ENCODE measurements at regions not wholly inside any gene's neighbourhood (a gene's known extent, or its start where the extent isn't known, plus 50 kb on each side); places are given as distances from the start of the nearest gene placed in this dataset.

DNA sequence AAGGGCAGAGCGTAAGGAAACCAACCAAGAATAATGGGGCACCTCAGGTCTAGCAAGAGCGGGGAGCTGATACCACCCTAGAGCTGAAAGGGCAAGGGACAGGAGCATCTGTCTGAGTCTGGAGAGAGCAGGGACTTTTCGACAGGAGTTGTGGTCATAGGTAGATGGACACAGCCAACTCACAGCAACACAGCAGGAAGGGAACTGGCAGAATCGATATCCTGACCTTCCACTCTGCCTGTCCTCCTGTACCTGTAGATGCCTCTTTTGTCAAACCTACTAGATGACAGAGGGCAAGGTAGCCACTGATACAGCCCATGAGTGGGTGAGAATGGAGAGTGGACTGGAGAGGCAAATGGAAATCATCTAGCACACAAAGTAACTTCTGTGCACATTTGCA lies 247.2 kb upstream of the EGLN3 start:
- H3K4me3 ChIP-seq (ENCODE audit: low read length): no peak overlapping the region
- no peaks in the 10 kb centered on the region for H3F3A ChIP-seq (ENCODE audit: control insufficient read depth, insufficient read depth)
- H3K9me3 ChIP-seq (ENCODE audit: control insufficient read depth, insufficient read depth, low read length): no peaks in the 10 kb centered on the region
- H3K4me1 ChIP-seq (ENCODE audit: control insufficient read depth, low read length): no peaks in the 10 kb centered on the region
- no peak overlapping the region for H3K4me2 ChIP-seq (ENCODE audit: low read length)
- no peaks in the 10 kb centered on the region for H4K20me1 ChIP-seq (ENCODE audit: control insufficient read depth, insufficient read depth, low read depth, low read length)
- no peaks in the 10 kb centered on the region; the same call in 1 of the 2 replicates for H3K9me2 ChIP-seq (replicated peaks; ENCODE audit: control insufficient read depth, low read length)
- H3K79me2 ChIP-seq (ENCODE audit: control insufficient read depth, low read length): no peaks in the 10 kb centered on the region
- TF ChIP-seq, protein P1, sequence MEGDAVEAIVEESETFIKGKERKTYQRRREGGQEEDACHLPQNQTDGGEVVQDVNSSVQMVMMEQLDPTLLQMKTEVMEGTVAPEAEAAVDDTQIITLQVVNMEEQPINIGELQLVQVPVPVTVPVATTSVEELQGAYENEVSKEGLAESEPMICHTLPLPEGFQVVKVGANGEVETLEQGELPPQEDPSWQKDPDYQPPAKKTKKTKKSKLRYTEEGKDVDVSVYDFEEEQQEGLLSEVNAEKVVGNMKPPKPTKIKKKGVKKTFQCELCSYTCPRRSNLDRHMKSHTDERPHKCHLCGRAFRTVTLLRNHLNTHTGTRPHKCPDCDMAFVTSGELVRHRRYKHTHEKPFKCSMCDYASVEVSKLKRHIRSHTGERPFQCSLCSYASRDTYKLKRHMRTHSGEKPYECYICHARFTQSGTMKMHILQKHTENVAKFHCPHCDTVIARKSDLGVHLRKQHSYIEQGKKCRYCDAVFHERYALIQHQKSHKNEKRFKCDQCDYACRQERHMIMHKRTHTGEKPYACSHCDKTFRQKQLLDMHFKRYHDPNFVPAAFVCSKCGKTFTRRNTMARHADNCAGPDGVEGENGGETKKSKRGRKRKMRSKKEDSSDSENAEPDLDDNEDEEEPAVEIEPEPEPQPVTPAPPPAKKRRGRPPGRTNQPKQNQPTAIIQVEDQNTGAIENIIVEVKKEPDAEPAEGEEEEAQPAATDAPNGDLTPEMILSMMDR (IDR thresholded peaks at IDR 0.05; ENCODE audit: low read depth, low read length, poor library complexity, severe bottlenecking): no peak
- no peak for TF ChIP-seq EZH2phosphoT487 (IDR thresholded peaks at IDR 0.05; ENCODE audit: borderline replicate concordance, low read length)
- H3K36me3 ChIP-seq (ENCODE audit: control insufficient read depth, low read length): no peaks in the 10 kb centered on the region
- H3K27me3 ChIP-seq (ENCODE audit: control insufficient read depth, low read length): no peaks in the 10 kb centered on the region; the same call in 1 of the 2 replicates
- H3K27ac ChIP-seq (ENCODE audit: low read depth, low read length): no peak overlapping the region

DNA sequence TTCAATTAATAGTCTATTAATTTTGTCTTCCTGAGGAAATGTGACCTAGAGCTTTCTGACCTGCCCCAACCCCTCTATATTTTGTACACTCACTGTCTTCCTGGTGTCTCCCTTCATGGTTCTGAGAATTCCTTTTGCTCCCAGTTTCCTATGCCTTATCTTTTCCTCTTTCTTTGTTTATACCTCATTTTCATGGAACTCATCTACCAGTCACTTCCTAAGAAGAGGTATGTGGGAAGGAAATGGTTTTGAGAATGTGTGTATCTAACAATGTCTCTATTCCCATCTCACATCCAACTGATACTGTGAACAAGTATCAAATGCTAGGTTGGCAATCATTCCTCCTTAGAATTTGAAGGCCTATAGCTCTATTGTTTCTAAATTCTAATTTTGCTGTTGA lies 245.1 kb upstream of the EGLN3 start:
- Histone ChIP-seq H3K36me3 (ENCODE audit: control insufficient read depth, low read length) (no peaks in the 10 kb centered on the region), H3F3A (ENCODE audit: control insufficient read depth, insufficient read depth) (no peaks in the 10 kb centered on the region), H3K9me2 (replicated peaks; ENCODE audit: control insufficient read depth, low read length) (no peaks in the 10 kb centered on the region; the same call in 1 of the 2 replicates), H3K27me3 (ENCODE audit: control insufficient read depth, low read length) (no peaks in the 10 kb centered on the region), H4K20me1 (ENCODE audit: control insufficient read depth, insufficient read depth, low read depth, low read length) (no peaks in the 10 kb centered on the region), H3K4me2 (ENCODE audit: low read length) (no peak overlapping the region), H3K4me3 (ENCODE audit: low read length) (no peak overlapping the region), H3K9me3 (ENCODE audit: control insufficient read depth, insufficient read depth, low read length) (no peaks in the 10 kb centered on the region), H3K27ac (ENCODE audit: low read depth, low read length) (no peak overlapping the region), H3K4me1 (ENCODE audit: control insufficient read depth, low read length) (no peaks in the 10 kb centered on the region), H3K79me2 (ENCODE audit: control insufficient read depth, low read length) (no peaks in the 10 kb centered on the region)
- TF ChIP-seq, protein P1 (IDR thresholded peaks at IDR 0.05; ENCODE audit: low read depth, low read length, poor library complexity, severe bottlenecking): no peak
- no peak for TF ChIP-seq EZH2phosphoT487 (IDR thresholded peaks at IDR 0.05; ENCODE audit: borderline replicate concordance, low read length)

DNA sequence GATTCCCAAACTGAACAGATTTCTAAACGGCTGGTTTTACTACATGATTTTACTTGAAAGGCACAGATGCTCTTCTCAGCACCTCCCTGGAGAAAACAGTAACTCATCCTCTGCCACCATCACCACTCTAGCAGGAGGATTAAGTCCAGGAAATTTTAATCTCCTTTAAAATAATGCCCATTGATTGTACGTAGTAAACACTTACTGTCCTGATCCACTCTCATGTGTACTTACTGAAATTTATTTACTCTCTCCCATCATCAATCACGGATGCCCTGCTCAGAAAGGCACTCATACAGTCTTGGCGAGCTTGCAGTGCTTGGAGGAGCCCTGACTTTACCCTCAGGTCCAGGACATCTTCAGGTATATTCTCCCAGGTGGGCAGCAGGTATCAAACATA lies 239.8 kb upstream of the EGLN3 start:
- H3K4me2 ChIP-seq (ENCODE audit: low read length): no peak overlapping the region
- TF ChIP-seq EZH2phosphoT487 (IDR thresholded peaks at IDR 0.05; ENCODE audit: borderline replicate concordance, low read length): no peak
- TF ChIP-seq, protein P1 (IDR thresholded peaks at IDR 0.05; ENCODE audit: low read depth, low read length, poor library complexity, severe bottlenecking): no peak
- H3K4me1 ChIP-seq (ENCODE audit: control insufficient read depth, low read length): no peaks in the 10 kb centered on the region
- no peaks in the 10 kb centered on the region for H4K20me1 ChIP-seq (ENCODE audit: control insufficient read depth, insufficient read depth, low read depth, low read length)
- no peaks in the 10 kb centered on the region for H3K27me3 ChIP-seq (ENCODE audit: control insufficient read depth, low read length)
- no peaks in the 10 kb centered on the region for H3K36me3 ChIP-seq (ENCODE audit: control insufficient read depth, low read length)
- no peaks in the 10 kb centered on the region for H3K79me2 ChIP-seq (ENCODE audit: control insufficient read depth, low read length)
- no peaks in the 10 kb centered on the region for H3K9me3 ChIP-seq (ENCODE audit: control insufficient read depth, insufficient read depth, low read length)
- H3K27ac ChIP-seq (ENCODE audit: low read depth, low read length): no peak overlapping the region
- H3F3A ChIP-seq (ENCODE audit: control insufficient read depth, insufficient read depth): no peaks in the 10 kb centered on the region
- H3K9me2 ChIP-seq (replicated peaks; ENCODE audit: control insufficient read depth, low read length): no peaks in the 10 kb centered on the region
- no peak overlapping the region for H3K4me3 ChIP-seq (ENCODE audit: low read length)

DNA sequence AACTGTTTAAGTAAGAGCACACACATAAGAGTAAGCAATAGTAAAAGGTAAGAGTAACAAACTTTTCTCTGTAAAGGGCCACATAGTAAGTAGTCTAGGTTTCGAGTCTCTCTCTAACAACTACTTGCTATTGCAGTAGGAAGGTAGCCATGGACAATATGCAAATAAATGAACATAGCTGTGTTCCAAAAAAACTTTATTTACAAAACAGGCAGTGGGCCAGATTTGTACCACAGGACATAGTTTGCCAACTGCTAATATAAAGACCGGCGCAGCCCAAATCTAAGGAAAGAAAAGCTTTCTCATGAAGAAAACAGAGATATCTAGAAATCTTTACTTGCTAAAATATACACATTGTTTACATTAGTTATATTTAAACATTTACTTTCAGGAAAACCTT lies 239.0 kb upstream of the EGLN3 start:
- TF ChIP-seq, protein P1 (IDR thresholded peaks at IDR 0.05; ENCODE audit: low read depth, low read length, poor library complexity, severe bottlenecking): no peak
- TF ChIP-seq EZH2phosphoT487 (IDR thresholded peaks at IDR 0.05; ENCODE audit: borderline replicate concordance, low read length): no peak
- no peaks in the 10 kb centered on the region for H3K79me2 ChIP-seq (ENCODE audit: control insufficient read depth, low read length)
- H3K4me3 ChIP-seq (ENCODE audit: low read length): no peak overlapping the region
- no peaks in the 10 kb centered on the region for H3K9me2 ChIP-seq (replicated peaks; ENCODE audit: control insufficient read depth, low read length)
- H3K27ac ChIP-seq (ENCODE audit: low read depth, low read length): no peak overlapping the region
- no peak overlapping the region for H3K4me2 ChIP-seq (ENCODE audit: low read length)
- no peaks in the 10 kb centered on the region for H4K20me1 ChIP-seq (ENCODE audit: control insufficient read depth, insufficient read depth, low read depth, low read length)
- H3K36me3 ChIP-seq (ENCODE audit: control insufficient read depth, low read length): no peaks in the 10 kb centered on the region
- H3F3A ChIP-seq (ENCODE audit: control insufficient read depth, insufficient read depth): no peaks in the 10 kb centered on the region
- H3K4me1 ChIP-seq (ENCODE audit: control insufficient read depth, low read length): no peaks in the 10 kb centered on the region
- H3K27me3 ChIP-seq (ENCODE audit: control insufficient read depth, low read length): no peaks in the 10 kb centered on the region
- no peaks in the 10 kb centered on the region for H3K9me3 ChIP-seq (ENCODE audit: control insufficient read depth, insufficient read depth, low read length)
